ENCODE measurements at regions not wholly inside any gene's neighbourhood (a gene's known extent, or its start where the extent isn't known, plus 50 kb on each side); places are given as distances from the start of the nearest gene placed in this dataset.
"Not testable (repeated sequence)": the region's sequence is repeated elsewhere in the genome, so short reads cannot be mapped to it uniquely, and the experiment has no call there.

- DNase-seq: no peak
These were observed 129.1 kb upstream of the RAP2B start for GRCh38 chr3:153032891-153033290.

- no peak for DNase-seq
These were observed 125.2 kb upstream of the RAP2B start for GRCh38 chr3:153036846-153037245.

- DNase-seq: no peak
These were observed 123.7 kb upstream of the RAP2B start for GRCh38 chr3:153038367-153038766.

GRCh38 chr3:153038779-153039178, 123.2 kb upstream of the RAP2B start:
- no peak for DNase-seq

- DNase-seq: no peak
These were observed 120.8 kb upstream of the RAP2B start for GRCh38 chr3:153041181-153041580.

GRCh38 chr3:153042088-153042487, 119.9 kb upstream of the RAP2B start:
- DNase-seq: no peak

GRCh38 chr3:153043729-153044328, 118.2 kb upstream of the RAP2B start:
- no peak for DNase-seq

- DNase-seq: no peak
These were observed 116.9 kb upstream of the RAP2B start for GRCh38 chr3:153045150-153045549.

- no peak for DNase-seq
These were observed 111.0 kb upstream of the RAP2B start for GRCh38 chr3:153050978-153051377.

- no peak for DNase-seq
These were observed 110.5 kb upstream of the RAP2B start for GRCh38 chr3:153051427-153052095.

GRCh38 chr3:153052096-153052460, 109.9 kb upstream of the RAP2B start:
- no peak for DNase-seq

- no peak for DNase-seq
These were observed 106.8 kb upstream of the RAP2B start for GRCh38 chr3:153055217-153055616.

GRCh38 chr3:153055779-153056178, 106.2 kb upstream of the RAP2B start:
- no peak for DNase-seq

- not testable (repeated sequence) for DNase-seq
These were observed 103.9 kb upstream of the RAP2B start for GRCh38 chr3:153058031-153058688.

GRCh38 chr3:153060346-153060745, 101.7 kb upstream of the RAP2B start:
- DNase-seq: no peak

GRCh38 chr3:153061938-153062528, 100.0 kb upstream of the RAP2B start:
- DNase-seq: no peak

GRCh38 chr3:153063337-153063736, 98.7 kb upstream of the RAP2B start:
- no peak for DNase-seq

- DNase-seq: no peak
These were observed 95.0 kb upstream of the RAP2B start for GRCh38 chr3:153066983-153067382.

GRCh38 chr3:153069598-153070510, 92.2 kb upstream of the RAP2B start:
- no peak for DNase-seq

GRCh38 chr3:153070511-153070868, 91.5 kb upstream of the RAP2B start:
- no peak for DNase-seq

GRCh38 chr3:153072382-153072781, 89.6 kb upstream of the RAP2B start:
- no peak for DNase-seq

GRCh38 chr3:153072856-153073255, 89.2 kb upstream of the RAP2B start:
- DNase-seq: no peak

- no peak for DNase-seq
These were observed 88.4 kb upstream of the RAP2B start for GRCh38 chr3:153073636-153074035.

Measured in NCI-H1105 treated with DMSO at 0.1 percent for 48 hours (cell line).